Tibial nerve (tissue), 4 donors: ENCODE measurements at regions not wholly inside any gene's neighbourhood (a gene's known extent, or its start where the extent isn't known, plus 50 kb on each side); places are given as distances from the start of the nearest gene placed in this dataset.

Experiments used
- EP300 ChIP-seq, 2 donors: sonication (generic); formaldehyde crosslinking; IDR thresholded peaks; one replicate each; pipeline ENCODE4 v1.6.1; 2017; ENCODE audit warnings: antibody characterized with exemption in 2 of 2, mild to moderate bottlenecking in 1 of 2
- POLR2A ChIP-seq, 2 donors: fragments of 450-650 bp; IDR thresholded peaks; one replicate each; pipeline ENCODE4 v1.6.1; 2017; ENCODE audit warnings: antibody characterized with exemption in 2 of 2, mild to moderate bottlenecking in 2 of 2, moderate library complexity in 2 of 2
- TF ChIP-seq, protein P1 (sequence below), 5 experiments: fragments of 200-600 bp in 3 of 5; fragments of 450-650 bp in 2 of 5; sonication (generic) in 3 of 5; IDR thresholded peaks; one replicate each; pipeline ENCODE4 v1.5.1; 2016 to 2019; ENCODE audit warnings: antibody characterized with exemption in 5 of 5, mild to moderate bottlenecking in 3 of 5, moderate library complexity in 2 of 5

- TF ChIP-seq POLR2A (IDR thresholded peaks at IDR 0.05) (no peak), EP300 (IDR thresholded peaks at IDR 0.05) (no peak)
- TF ChIP-seq, protein P1, sequence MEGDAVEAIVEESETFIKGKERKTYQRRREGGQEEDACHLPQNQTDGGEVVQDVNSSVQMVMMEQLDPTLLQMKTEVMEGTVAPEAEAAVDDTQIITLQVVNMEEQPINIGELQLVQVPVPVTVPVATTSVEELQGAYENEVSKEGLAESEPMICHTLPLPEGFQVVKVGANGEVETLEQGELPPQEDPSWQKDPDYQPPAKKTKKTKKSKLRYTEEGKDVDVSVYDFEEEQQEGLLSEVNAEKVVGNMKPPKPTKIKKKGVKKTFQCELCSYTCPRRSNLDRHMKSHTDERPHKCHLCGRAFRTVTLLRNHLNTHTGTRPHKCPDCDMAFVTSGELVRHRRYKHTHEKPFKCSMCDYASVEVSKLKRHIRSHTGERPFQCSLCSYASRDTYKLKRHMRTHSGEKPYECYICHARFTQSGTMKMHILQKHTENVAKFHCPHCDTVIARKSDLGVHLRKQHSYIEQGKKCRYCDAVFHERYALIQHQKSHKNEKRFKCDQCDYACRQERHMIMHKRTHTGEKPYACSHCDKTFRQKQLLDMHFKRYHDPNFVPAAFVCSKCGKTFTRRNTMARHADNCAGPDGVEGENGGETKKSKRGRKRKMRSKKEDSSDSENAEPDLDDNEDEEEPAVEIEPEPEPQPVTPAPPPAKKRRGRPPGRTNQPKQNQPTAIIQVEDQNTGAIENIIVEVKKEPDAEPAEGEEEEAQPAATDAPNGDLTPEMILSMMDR (IDR thresholded peaks at IDR 0.05), result no peak
These were observed 188.4 kb upstream of the KYNU start for GRCh38 chr2:142688856-142689605.
